ENCODE measurements at regions not wholly inside any gene's neighbourhood (a gene's known extent, or its start where the extent isn't known, plus 50 kb on each side); places are given as distances from the start of the nearest gene placed in this dataset.

DNA sequence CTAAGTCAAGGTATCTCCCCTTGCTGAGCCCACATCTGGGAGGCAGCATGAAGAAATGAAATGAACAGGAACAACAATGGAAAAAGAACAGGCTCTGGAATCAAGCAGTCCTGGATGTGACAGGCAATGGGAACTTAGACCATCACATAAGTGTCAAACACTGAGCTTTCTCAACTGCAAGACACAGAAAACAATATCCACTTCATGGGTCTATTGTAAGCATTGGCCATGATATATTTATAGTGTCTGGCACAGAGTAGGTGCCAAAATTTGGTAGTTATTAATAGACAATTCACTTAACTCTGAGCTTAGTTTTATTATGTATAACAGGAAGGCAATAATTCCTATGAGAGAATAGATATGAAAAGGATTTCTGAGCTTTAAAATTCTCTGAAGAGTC lies 64.1 kb upstream of the ATP1B1 start:
- TF ChIP-seq, protein P1, sequence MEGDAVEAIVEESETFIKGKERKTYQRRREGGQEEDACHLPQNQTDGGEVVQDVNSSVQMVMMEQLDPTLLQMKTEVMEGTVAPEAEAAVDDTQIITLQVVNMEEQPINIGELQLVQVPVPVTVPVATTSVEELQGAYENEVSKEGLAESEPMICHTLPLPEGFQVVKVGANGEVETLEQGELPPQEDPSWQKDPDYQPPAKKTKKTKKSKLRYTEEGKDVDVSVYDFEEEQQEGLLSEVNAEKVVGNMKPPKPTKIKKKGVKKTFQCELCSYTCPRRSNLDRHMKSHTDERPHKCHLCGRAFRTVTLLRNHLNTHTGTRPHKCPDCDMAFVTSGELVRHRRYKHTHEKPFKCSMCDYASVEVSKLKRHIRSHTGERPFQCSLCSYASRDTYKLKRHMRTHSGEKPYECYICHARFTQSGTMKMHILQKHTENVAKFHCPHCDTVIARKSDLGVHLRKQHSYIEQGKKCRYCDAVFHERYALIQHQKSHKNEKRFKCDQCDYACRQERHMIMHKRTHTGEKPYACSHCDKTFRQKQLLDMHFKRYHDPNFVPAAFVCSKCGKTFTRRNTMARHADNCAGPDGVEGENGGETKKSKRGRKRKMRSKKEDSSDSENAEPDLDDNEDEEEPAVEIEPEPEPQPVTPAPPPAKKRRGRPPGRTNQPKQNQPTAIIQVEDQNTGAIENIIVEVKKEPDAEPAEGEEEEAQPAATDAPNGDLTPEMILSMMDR (IDR thresholded peaks at IDR 0.05) = no peak
- TF ChIP-seq POLR2A (IDR thresholded peaks at IDR 0.05) = no peak
